B cell (primary cell): ENCODE measurements at regions not wholly inside any gene's neighbourhood (a gene's known extent, or its start where the extent isn't known, plus 50 kb on each side); places are given as distances from the start of the nearest gene placed in this dataset.

Source experiments
- ATAC-seq: fragments of 200-7000 bp; cut with Tn5 transposase; one replicate; pipeline ENCODE4 v1.10.0; 2021; ENCODE audit warnings: low read depth, mild to moderate bottlenecking, moderate number of reproducible peaks, moderate library complexity
- CTCF ChIA-PET: fragments of 350-600 bp; sonication (Branson Sonifier 250); formaldehyde crosslinking; loops from one replicate; lab custom pipeline; 2021; ENCODE audit warnings: antibody characterized with exemption, inconsistent platforms; lab: Charles Lee
- POLR2A ChIA-PET: fragments of 350-600 bp; sonication (Branson Sonifier 250); formaldehyde crosslinking; loops from one replicate; lab custom pipeline; 2021; ENCODE audit warnings: antibody characterized with exemption; lab: Charles Lee
- DNase-seq: peaks from one replicate; pipeline ENCODE4 v3.0.0; 2013
- H2AFZ ChIP-seq: 2 replicates; pipeline ENCODE4 v1.6.1; 2012; ENCODE audit warnings: mild to moderate bottlenecking, low read depth, low read length; ENCODE audit not compliant: insufficient read depth, poor library complexity, severe bottlenecking
- H3K27ac ChIP-seq, 2 donors: 1 replicate in 1 of 2; 2 replicates in 1 of 2; pipeline ENCODE4 v1.5.1; 2012 to 2013; ENCODE audit warnings: low read length in 2 of 2, mild to moderate bottlenecking in 2 of 2, moderate library complexity in 1 of 2
- H3K27me3 ChIP-seq, 4 experiments: fragments of 200-600 bp in 1 of 4; sonication (generic) in 1 of 4; replicated peaks in 1 of 4; 1 replicate in 2 of 4; 2 replicates in 2 of 4; pipeline versions ENCODE4 v1.6.1 to v1.7.0; 2013 to 2016; ENCODE audit warnings: low read length in 3 of 4, mild to moderate bottlenecking in 2 of 4, mixed read lengths in 1 of 4, moderate library complexity in 1 of 4; ENCODE audit not compliant: insufficient read depth in 4 of 4, control insufficient read depth in 3 of 4; ENCODE audit errors: control extremely low read depth in 1 of 4
- H3K36me3 ChIP-seq, 2 experiments: replicated peaks in 1 of 2; 1 replicate in 1 of 2; 2 replicates in 1 of 2; pipeline versions ENCODE4 v1.6.1 to v1.7.1; 2013; ENCODE audit warnings: low read length in 1 of 2; ENCODE audit not compliant: insufficient read depth in 2 of 2, control insufficient read depth in 1 of 2; ENCODE audit errors: control extremely low read depth in 1 of 2, extremely low read depth in 1 of 2
- H3K4me1 ChIP-seq, 2 donors: fragments of 200-600 bp in 1 of 2; sonication (generic) in 1 of 2; 1 replicate in 1 of 2; 2 replicates in 1 of 2; pipeline versions ENCODE4 v1.5.1 to v1.6.1; 2013 to 2017; ENCODE audit warnings: low read length in 2 of 2; ENCODE audit not compliant: control insufficient read depth in 2 of 2, insufficient read depth in 2 of 2
- H3K4me2 ChIP-seq: replicated peaks from 2 replicates; pipeline ENCODE3; 2012; ENCODE audit warnings: mild to moderate bottlenecking, low read depth, low read length; ENCODE audit not compliant: poor library complexity, severe bottlenecking
- H3K4me3 ChIP-seq, 5 experiments: fragments of 200-600 bp in 1 of 5; sonication (generic) in 1 of 5; 1 replicate in 3 of 5; 2 replicates in 2 of 5; pipeline versions ENCODE4 v1.5.1 to v1.7.0; 2011 to 2016; ENCODE audit warnings: low read length in 4 of 5, mild to moderate bottlenecking in 4 of 5, low read depth in 2 of 5, control low read depth in 1 of 5, moderate library complexity in 1 of 5; ENCODE audit not compliant: insufficient read depth in 1 of 5; ENCODE audit errors: control extremely low read depth in 1 of 5, extremely low read depth in 1 of 5
- H3K79me2 ChIP-seq: fragments of 200-600 bp; sonication (generic); one replicate; pipeline ENCODE4 v1.6.0; 2016; ENCODE audit warnings: low read length; ENCODE audit not compliant: control insufficient read depth, insufficient read depth
- H3K9ac ChIP-seq: fragments of 200-600 bp; sonication (generic); 2 replicates; pipeline ENCODE4 v1.6.1; 2017; ENCODE audit warnings: mild to moderate bottlenecking, low read length, moderate library complexity
- H3K9me3 ChIP-seq, 3 donors: one replicate each; pipeline versions ENCODE4 v1.6.1 to v1.7.1; 2013; ENCODE audit warnings: low read length in 2 of 3; ENCODE audit not compliant: control insufficient read depth in 2 of 3, insufficient read depth in 1 of 3; ENCODE audit errors: control extremely low read depth in 1 of 3
- H4K20me1 ChIP-seq: 2 replicates; pipeline ENCODE4 v1.6.0; 2012; ENCODE audit warnings: mild to moderate bottlenecking, low read length; ENCODE audit not compliant: insufficient read depth, control insufficient read depth, poor library complexity, severe bottlenecking
- H3K27ac Mint-ChIP-seq: one replicate; pipeline ENCODE4 v1.8.0; 2021; ENCODE audit warnings: mixed read lengths
- H3K27me3 Mint-ChIP-seq: one replicate; pipeline ENCODE4 v1.8.0; 2021; ENCODE audit warnings: mixed read lengths
- H3K4me1 Mint-ChIP-seq: one replicate; pipeline ENCODE4 v1.8.0; 2021; ENCODE audit warnings: mixed read lengths
- H3K4me3 Mint-ChIP-seq: one replicate; pipeline ENCODE4 v1.8.0; 2021; ENCODE audit warnings: mixed read lengths
- H3K9me3 Mint-ChIP-seq: one replicate; pipeline ENCODE4 v1.8.0; 2022; ENCODE audit warnings: mixed read lengths; ENCODE audit not compliant: insufficient read depth
- EZH2 ChIP-seq: IDR thresholded peaks from 2 replicates; pipeline ENCODE4 v1.6.1; 2012; ENCODE audit warnings: borderline replicate concordance, low read depth, mild to moderate bottlenecking, moderate library complexity, low read length; ENCODE audit not compliant: insufficient read depth, poor library complexity, severe bottlenecking
- WGBS: methylation state at CpG from one replicate; pipeline ENCODE4 v1.1.5; 2013; ENCODE audit warnings: missing lambda C conversion rate; ENCODE audit not compliant: insufficient coverage; 5-methylcytosine and 5-hydroxymethylcytosine counted together
- intact Hi-C: fragments of 100-400 bp; cut with micrococcal nuclease; formaldehyde crosslinking; loops from one replicate; pipeline ENCODE4 v1.10.0; 2022
- TF ChIP-seq, protein P1 (sequence below): fragments of 200-600 bp; IDR thresholded peaks from one replicate; pipeline ENCODE4 v1.8.0; 2022; ENCODE audit warnings: antibody characterized with exemption, mild to moderate bottlenecking

DNA sequence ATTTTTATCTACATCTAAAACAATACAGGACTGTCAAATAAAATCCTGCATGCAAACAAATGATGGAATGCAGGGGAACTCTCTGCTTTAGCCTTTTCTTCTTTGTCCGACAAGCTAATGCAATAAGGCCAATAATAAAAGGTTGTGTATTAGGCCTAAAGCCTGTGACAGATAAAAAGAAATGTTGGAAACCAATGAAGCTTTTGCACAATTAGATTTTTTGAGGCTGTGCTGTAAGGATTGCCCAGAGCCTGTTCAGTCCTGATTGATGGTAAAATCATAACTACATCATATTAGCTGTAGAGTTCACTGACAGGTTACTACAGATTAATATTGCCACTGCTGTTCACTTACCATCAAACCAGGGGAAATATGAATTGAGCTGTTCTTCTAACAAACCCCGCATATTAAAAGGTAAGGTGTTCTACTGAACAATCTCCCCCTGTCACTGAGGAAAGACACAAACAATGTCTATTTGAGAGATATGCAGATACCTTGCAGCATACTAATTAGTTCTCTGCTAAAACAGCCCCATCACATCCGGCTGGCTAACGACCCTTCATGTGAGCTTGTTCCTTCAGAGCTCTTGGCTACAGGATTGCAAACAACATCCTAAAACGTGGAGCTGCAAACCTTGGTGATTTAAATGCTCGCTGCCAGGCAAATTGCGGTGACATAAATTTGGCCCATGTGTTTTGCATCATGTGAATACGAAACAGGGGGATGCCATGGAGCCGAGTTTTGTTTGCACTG, 305.4 kb downstream of the MTX2 start:
- Mint-ChIP-seq H3K4me1 (no peaks in the 10 kb centered on the region), H3K4me3 (no peak overlapping the region), H3K27ac (no peak overlapping the region), H3K9me3 (peaks cover 3% of the 10 kb centered on the region), H3K27me3 (peaks cover 25% of the 10 kb centered on the region)
- no peak for DNase-seq
- Histone ChIP-seq H4K20me1 (no peaks in the 10 kb centered on the region), H3K36me3 (no peaks in the 10 kb centered on the region), H3K4me2 (no peak overlapping the region), H3K27me3 (no peaks in the 10 kb centered on the region), H3K9ac (no peak overlapping the region), H2AFZ (no peak overlapping the region), H3K79me2 (no peaks in the 10 kb centered on the region), H3K9me3 (no peaks in the 10 kb centered on the region), H3K4me1 (no peaks in the 10 kb centered on the region), H3K4me3 (no peak overlapping the region), H3K27ac (no peak overlapping the region)
- TF ChIP-seq, protein P1, sequence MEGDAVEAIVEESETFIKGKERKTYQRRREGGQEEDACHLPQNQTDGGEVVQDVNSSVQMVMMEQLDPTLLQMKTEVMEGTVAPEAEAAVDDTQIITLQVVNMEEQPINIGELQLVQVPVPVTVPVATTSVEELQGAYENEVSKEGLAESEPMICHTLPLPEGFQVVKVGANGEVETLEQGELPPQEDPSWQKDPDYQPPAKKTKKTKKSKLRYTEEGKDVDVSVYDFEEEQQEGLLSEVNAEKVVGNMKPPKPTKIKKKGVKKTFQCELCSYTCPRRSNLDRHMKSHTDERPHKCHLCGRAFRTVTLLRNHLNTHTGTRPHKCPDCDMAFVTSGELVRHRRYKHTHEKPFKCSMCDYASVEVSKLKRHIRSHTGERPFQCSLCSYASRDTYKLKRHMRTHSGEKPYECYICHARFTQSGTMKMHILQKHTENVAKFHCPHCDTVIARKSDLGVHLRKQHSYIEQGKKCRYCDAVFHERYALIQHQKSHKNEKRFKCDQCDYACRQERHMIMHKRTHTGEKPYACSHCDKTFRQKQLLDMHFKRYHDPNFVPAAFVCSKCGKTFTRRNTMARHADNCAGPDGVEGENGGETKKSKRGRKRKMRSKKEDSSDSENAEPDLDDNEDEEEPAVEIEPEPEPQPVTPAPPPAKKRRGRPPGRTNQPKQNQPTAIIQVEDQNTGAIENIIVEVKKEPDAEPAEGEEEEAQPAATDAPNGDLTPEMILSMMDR, result no peak
- TF ChIP-seq EZH2, result no peak
- ATAC-seq, result no peak
- POLR2A ChIA-PET, result no interaction called here
- 84% methylated on average over 7 of the region's 9 CpGs for WGBS
- CTCF ChIA-PET, result no interaction called here
- intact Hi-C loops, result no loop called here

DNA sequence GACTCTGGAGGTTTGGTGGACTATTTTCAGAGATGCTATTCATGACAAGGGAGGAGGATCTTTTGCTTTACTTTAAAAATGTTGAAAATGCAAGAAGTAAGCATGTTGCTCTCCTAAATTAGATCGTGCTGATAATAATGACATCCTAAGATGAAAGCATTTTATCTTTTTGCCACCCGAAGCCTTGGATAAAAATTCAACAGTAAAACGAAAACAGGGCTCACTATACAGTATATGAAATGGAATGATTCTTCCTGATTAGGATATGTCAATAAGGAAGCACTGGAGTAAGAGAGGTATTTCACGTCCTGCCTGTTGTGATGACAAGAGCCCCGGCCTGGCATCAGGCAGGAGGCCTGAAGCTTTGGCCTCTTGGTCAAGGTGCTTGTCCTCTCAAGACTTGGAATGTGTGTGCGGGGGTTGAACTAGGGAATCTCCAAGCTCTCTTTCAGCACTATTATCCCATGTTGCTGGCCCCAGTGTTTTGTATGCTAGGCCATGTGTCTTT, 306.0 kb downstream of the MTX2 start:
- H2AFZ ChIP-seq, result no peak overlapping the region
- WGBS, result 88% methylated on average over 3 of the region's 6 CpGs
- Mint-ChIP-seq H3K27me3 (peaks cover 23% of the 10 kb centered on the region), H3K4me1 (no peaks in the 10 kb centered on the region), H3K4me3 (no peak overlapping the region), H3K27ac (no peak overlapping the region), H3K9me3 (peaks cover 3% of the 10 kb centered on the region)
- no peak overlapping the region for H3K9ac ChIP-seq
- H3K27ac ChIP-seq, result no peak overlapping the region
- H3K4me1 ChIP-seq, result no peaks in the 10 kb centered on the region
- no peak overlapping the region for H3K4me3 ChIP-seq
- H4K20me1 ChIP-seq, result no peaks in the 10 kb centered on the region
- peaks cover 0 to under 1% (median 0%) of the 10 kb centered on the region in 4 experiments for H3K27me3 ChIP-seq
- TF ChIP-seq EZH2, result no peak
- TF ChIP-seq, protein P1, result no peak
- ATAC-seq (no peak), DNase-seq (no peak)
- intact Hi-C loops, result no loop called here
- ChIA-PET CTCF (interaction anchor here (1.0 kb wide), 1 partner anchor 21 kb away, joined by 4 read pairs; no protein-coding TSS in a partner anchor), POLR2A (no interaction called here)
- H3K9me3 ChIP-seq, result no peaks in the 10 kb centered on the region
- H3K4me2 ChIP-seq, result no peak overlapping the region
- H3K36me3 ChIP-seq, result no peaks in the 10 kb centered on the region
- no peaks in the 10 kb centered on the region for H3K79me2 ChIP-seq
